ENCODE measurements at regions not wholly inside any gene's neighbourhood (a gene's known extent, or its start where the extent isn't known, plus 50 kb on each side); places are given as distances from the start of the nearest gene placed in this dataset.

DNA sequence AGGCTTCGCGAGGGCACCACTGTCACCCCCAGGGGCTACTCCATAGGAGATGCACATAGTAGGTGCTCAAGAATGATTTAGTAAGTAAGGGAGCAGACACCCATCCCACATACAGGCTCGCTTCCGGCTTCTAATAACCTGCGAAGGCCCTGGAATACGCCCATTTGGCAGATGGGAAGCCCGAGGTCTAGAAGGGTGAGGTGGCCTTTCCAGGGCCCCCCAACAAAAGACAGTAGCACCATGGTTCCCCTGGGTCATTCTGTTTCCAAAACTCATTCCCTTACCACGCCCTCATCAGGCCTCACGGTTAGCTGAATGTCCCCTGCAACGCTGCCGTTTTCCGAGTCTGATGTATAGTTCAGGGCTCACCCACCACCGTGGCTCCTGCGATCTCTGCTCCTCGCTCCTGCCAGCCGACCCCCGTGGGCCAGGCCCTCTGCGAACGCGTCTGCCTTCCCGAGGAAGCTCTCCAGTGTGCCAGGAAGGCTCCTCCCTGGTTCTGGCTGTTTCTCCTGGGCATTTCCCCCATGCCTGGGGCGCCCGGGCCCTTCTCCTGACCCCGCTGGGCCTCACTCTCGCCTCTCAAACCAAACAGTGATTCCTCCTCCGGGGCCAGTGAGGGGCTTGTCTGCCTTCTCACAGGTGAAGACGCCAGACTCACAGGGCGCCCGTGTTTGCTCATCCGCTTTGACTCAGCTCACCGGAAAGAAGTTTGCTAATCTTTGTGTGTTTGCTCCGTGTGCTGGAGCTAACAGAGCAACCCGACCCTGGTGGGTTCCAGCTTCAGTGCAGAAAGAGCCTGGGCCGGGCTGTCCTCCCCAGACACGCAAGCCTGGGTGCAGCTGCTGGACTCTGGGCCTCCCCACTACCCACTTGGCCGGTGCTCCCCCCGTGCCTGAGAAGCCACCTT lies 86.6 kb downstream of the RTL6 start:
- Histone ChIP-seq H3K27me3 (ENCODE audit: control insufficient read depth, extremely low read depth, insufficient read depth, low read length) (peaks cover 43% of the 10 kb centered on the region), H3K4me1 (ENCODE audit: control insufficient read depth, extremely low read depth, insufficient read depth, low read length) (no peaks in the 10 kb centered on the region), H3K79me2 (ENCODE audit: control insufficient read depth, insufficient read depth, low read length) (no peaks in the 10 kb centered on the region), H3K4me3 (ENCODE audit: control insufficient read depth in 2 of 3, extremely low read depth in 1 of 3, insufficient read depth in 2 of 3, low read depth in 1 of 3, low read length in 3 of 3) (no peak overlapping the region), H3K9ac (ENCODE audit: control insufficient read depth, extremely low read depth, insufficient read depth, low read length) (no peak overlapping the region), H3K9me1 (ENCODE audit: control insufficient read depth, extremely low read depth, insufficient read depth, low read length) (no peaks in the 10 kb centered on the region), H3K27ac (ENCODE audit: control insufficient read depth, insufficient read depth, low read length) (no peak overlapping the region), H3K4me2 (ENCODE audit: control insufficient read depth, extremely low read depth, insufficient read depth, low read depth, low read length) (no peak overlapping the region), H3K9me3 (ENCODE audit: control insufficient read depth, low read depth, low read length) (no peaks in the 10 kb centered on the region), H2AFZ (ENCODE audit: control insufficient read depth, low read length) (no peak overlapping the region), H4K20me1 (ENCODE audit: control insufficient read depth, extremely low read depth, insufficient read depth, low read length) (no peaks in the 10 kb centered on the region), H3K36me3 (ENCODE audit: control insufficient read depth in 2 of 2, extremely low read depth in 1 of 2, insufficient read depth in 2 of 2, low read length in 2 of 2) (no peaks in the 10 kb centered on the region)
- TF ChIP-seq, protein P1, sequence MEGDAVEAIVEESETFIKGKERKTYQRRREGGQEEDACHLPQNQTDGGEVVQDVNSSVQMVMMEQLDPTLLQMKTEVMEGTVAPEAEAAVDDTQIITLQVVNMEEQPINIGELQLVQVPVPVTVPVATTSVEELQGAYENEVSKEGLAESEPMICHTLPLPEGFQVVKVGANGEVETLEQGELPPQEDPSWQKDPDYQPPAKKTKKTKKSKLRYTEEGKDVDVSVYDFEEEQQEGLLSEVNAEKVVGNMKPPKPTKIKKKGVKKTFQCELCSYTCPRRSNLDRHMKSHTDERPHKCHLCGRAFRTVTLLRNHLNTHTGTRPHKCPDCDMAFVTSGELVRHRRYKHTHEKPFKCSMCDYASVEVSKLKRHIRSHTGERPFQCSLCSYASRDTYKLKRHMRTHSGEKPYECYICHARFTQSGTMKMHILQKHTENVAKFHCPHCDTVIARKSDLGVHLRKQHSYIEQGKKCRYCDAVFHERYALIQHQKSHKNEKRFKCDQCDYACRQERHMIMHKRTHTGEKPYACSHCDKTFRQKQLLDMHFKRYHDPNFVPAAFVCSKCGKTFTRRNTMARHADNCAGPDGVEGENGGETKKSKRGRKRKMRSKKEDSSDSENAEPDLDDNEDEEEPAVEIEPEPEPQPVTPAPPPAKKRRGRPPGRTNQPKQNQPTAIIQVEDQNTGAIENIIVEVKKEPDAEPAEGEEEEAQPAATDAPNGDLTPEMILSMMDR (optimal IDR thresholded peaks at IDR 0.05 in 1 of 3, IDR thresholded peaks at IDR 0.05 in 1 of 3, conservative IDR thresholded peaks at IDR 0.05 in 1 of 3; ENCODE audit: extremely low read depth in 1 of 3, insufficient read depth in 2 of 3, low read length in 3 of 3) = no peak
- no peak for TF ChIP-seq EZH2 (IDR thresholded peaks at IDR 0.05; ENCODE audit: low read length)
- no peak for FAIRE-seq
- DNase-seq (ENCODE audit: low read depth, low spot score) = no peak
- dilution Hi-C loops (cut with MboI; ENCODE audit: extremely low pct_ligation_motif_present, low sequenced_read_pairs) = no loop called here

- Histone ChIP-seq H3K9me1 (ENCODE audit: control insufficient read depth, extremely low read depth, insufficient read depth, low read length) (no peaks in the 10 kb centered on the region), H3K9me3 (ENCODE audit: control insufficient read depth, low read depth, low read length) (no peaks in the 10 kb centered on the region), H3K79me2 (ENCODE audit: control insufficient read depth, insufficient read depth, low read length) (no peaks in the 10 kb centered on the region), H3K36me3 (ENCODE audit: control insufficient read depth in 2 of 2, extremely low read depth in 1 of 2, insufficient read depth in 2 of 2, low read length in 2 of 2) (no peaks in the 10 kb centered on the region), H4K20me1 (ENCODE audit: control insufficient read depth, extremely low read depth, insufficient read depth, low read length) (no peaks in the 10 kb centered on the region), H3K4me1 (ENCODE audit: control insufficient read depth, extremely low read depth, insufficient read depth, low read length) (no peaks in the 10 kb centered on the region), H3K9ac (ENCODE audit: control insufficient read depth, extremely low read depth, insufficient read depth, low read length) (no peak overlapping the region), H3K4me2 (ENCODE audit: control insufficient read depth, extremely low read depth, insufficient read depth, low read depth, low read length) (no peak overlapping the region), H3K4me3 (ENCODE audit: control insufficient read depth in 2 of 3, extremely low read depth in 1 of 3, insufficient read depth in 2 of 3, low read depth in 1 of 3, low read length in 3 of 3) (no peak overlapping the region), H3K27ac (ENCODE audit: control insufficient read depth, insufficient read depth, low read length) (no peak overlapping the region), H2AFZ (ENCODE audit: control insufficient read depth, low read length) (no peak overlapping the region), H3K27me3 (ENCODE audit: control insufficient read depth, extremely low read depth, insufficient read depth, low read length) (peaks cover 43% of the 10 kb centered on the region)
- TF ChIP-seq EZH2 (IDR thresholded peaks at IDR 0.05; ENCODE audit: low read length) = no peak
- TF ChIP-seq, protein P1 (optimal IDR thresholded peaks at IDR 0.05 in 1 of 3, IDR thresholded peaks at IDR 0.05 in 1 of 3, conservative IDR thresholded peaks at IDR 0.05 in 1 of 3; ENCODE audit: extremely low read depth in 1 of 3, insufficient read depth in 2 of 3, low read length in 3 of 3) = no peak
- FAIRE-seq (no peak), DNase-seq (ENCODE audit: low read depth, low spot score) (no peak)
- dilution Hi-C loops (cut with MboI; ENCODE audit: extremely low pct_ligation_motif_present, low sequenced_read_pairs) = no loop called here
These were observed 87.5 kb downstream of the RTL6 start for GRCh38 chr22:44410451-44410991.
